HG03342 (cell line): ENCODE measurements at regions not wholly inside any gene's neighbourhood (a gene's known extent, or its start where the extent isn't known, plus 50 kb on each side); places are given as distances from the start of the nearest gene placed in this dataset.

Experiments
- ATAC-seq: cut with Tn5 transposase; IDR thresholded peaks from one replicate; pipeline ENCODE4 v1.9.1; 2021; ENCODE audit warnings: mild to moderate bottlenecking, moderate library complexity; ENCODE audit not compliant: unreplicated experiment

- ATAC-seq = no peak
Measured at GRCh38 chr2:129903586-129904425, 75.7 kb upstream of the RAB6C start.

- no peak for ATAC-seq
Measured at GRCh38 chr2:129904532-129905446, 74.7 kb upstream of the RAB6C start.

- no peak for ATAC-seq
Measured at GRCh38 chr2:129905664-129906081, 73.8 kb upstream of the RAB6C start.

GRCh38 chr2:129906139-129906860 lies 73.2 kb upstream of the RAB6C start:
- ATAC-seq = no peak

- no peak for ATAC-seq
Measured at GRCh38 chr2:129906861-129907235, 72.6 kb upstream of the RAB6C start.

GRCh38 chr2:129907256-129907998 lies 72.0 kb upstream of the RAB6C start:
- no peak for ATAC-seq

GRCh38 chr2:129908721-129909373 lies 70.6 kb upstream of the RAB6C start:
- no peak for ATAC-seq

GRCh38 chr2:129909651-129910418 lies 69.6 kb upstream of the RAB6C start:
- ATAC-seq = no peak

- no peak for ATAC-seq
Measured at GRCh38 chr2:129910446-129911362, 68.8 kb upstream of the RAB6C start.

- no peak for ATAC-seq
Measured at GRCh38 chr2:129911363-129912065, 68.0 kb upstream of the RAB6C start.

- ATAC-seq = no peak
Measured at GRCh38 chr2:129912066-129912820, 67.2 kb upstream of the RAB6C start.

GRCh38 chr2:129912871-129913694 lies 66.4 kb upstream of the RAB6C start:
- no peak for ATAC-seq

GRCh38 chr2:129913695-129914495 lies 65.6 kb upstream of the RAB6C start:
- ATAC-seq = no peak

GRCh38 chr2:129914538-129915302 lies 64.7 kb upstream of the RAB6C start:
- no peak for ATAC-seq
